Activated T-helper 2 cell treated with anti-CD3 and anti-CD28 coated beads, Interferon-gamma antibody, Interleukin-2, Interleukin-4, amounts not matched to agents 10 μg/mL and 5 μg/mL and 100 μg/mL, durations not matched to agents 14 hours and 24 hours and 36 hours (primary cell): ENCODE measurements at regions not wholly inside any gene's neighbourhood (a gene's known extent, or its start where the extent isn't known, plus 50 kb on each side); places are given as distances from the start of the nearest gene placed in this dataset.
"Not testable (repeated sequence)": the region's sequence is repeated elsewhere in the genome, so short reads cannot be mapped to it uniquely, and the experiment has no call there.

Experiments used
- DNase-seq: peaks from one replicate; pipeline ENCODE4 v3.0.0; 2021; ENCODE audit warnings: low spot score
- H3K27ac Mint-ChIP-seq: one replicate; pipeline ENCODE4 v1.8.0; 2021; ENCODE audit warnings: mixed read lengths
- H3K27me3 Mint-ChIP-seq: one replicate; pipeline ENCODE4 v1.8.0; 2021; ENCODE audit warnings: low read depth, mixed read lengths
- H3K36me3 Mint-ChIP-seq: one replicate; pipeline ENCODE4 v1.8.0; 2021; ENCODE audit warnings: low read depth, mixed read lengths
- H3K4me1 Mint-ChIP-seq: one replicate; pipeline ENCODE4 v1.8.0; 2021; ENCODE audit warnings: low read depth, mixed read lengths
- H3K4me3 Mint-ChIP-seq: one replicate; pipeline ENCODE4 v1.8.0; 2021; ENCODE audit warnings: low read depth, mild to moderate bottlenecking, moderate library complexity, mixed read lengths
- H3K9me3 Mint-ChIP-seq: one replicate; pipeline ENCODE4 v1.8.0; 2021; ENCODE audit warnings: mixed read lengths
- intact Hi-C: fragments of 100-400 bp; cut with micrococcal nuclease; formaldehyde crosslinking; loops from one replicate; pipeline ENCODE4 v1.15.1; 2023

GRCh38 chr6:97347111-97347510 lies 64.1 kb upstream of the MMS22L start:
- Mint-ChIP-seq H3K9me3 (no peaks in the 10 kb centered on the region), H3K36me3 (no peaks in the 10 kb centered on the region), H3K4me3 (no peak overlapping the region), H3K4me1 (no peaks in the 10 kb centered on the region), H3K27me3 (peaks cover 8% of the 10 kb centered on the region), H3K27ac (no peak overlapping the region)
- intact Hi-C loops = no loop called here
- no peak for DNase-seq

GRCh38 chr6:97361286-97361685 lies 78.3 kb upstream of the MMS22L start:
- Mint-ChIP-seq H3K4me1 (no peaks in the 10 kb centered on the region), H3K4me3 (no peak overlapping the region), H3K27ac (no peak overlapping the region), H3K36me3 (no peaks in the 10 kb centered on the region), H3K27me3 (no peaks in the 10 kb centered on the region), H3K9me3 (no peaks in the 10 kb centered on the region)
- intact Hi-C loops = no loop called here
- no peak for DNase-seq

- Mint-ChIP-seq H3K4me1 (no peaks in the 10 kb centered on the region), H3K27me3 (no peaks in the 10 kb centered on the region)
- intact Hi-C loops = no loop called here
Observed at GRCh38 chr6:97364327-97364726, 81.3 kb upstream of the MMS22L start.

GRCh38 chr6:97382071-97382470 lies 99.1 kb upstream of the MMS22L start:
- DNase-seq, H3K27ac Mint-ChIP-seq, H3K9me3 Mint-ChIP-seq, H3K4me3 Mint-ChIP-seq, intact Hi-C loops, H3K4me1 Mint-ChIP-seq, H3K36me3 Mint-ChIP-seq, H3K27me3 Mint-ChIP-seq: not testable (repeated sequence)

More at GRCh38 chr6:97364327-97364726, 81.3 kb upstream of the MMS22L start:
- no peak for DNase-seq
- Mint-ChIP-seq H3K36me3 (no peaks in the 10 kb centered on the region), H3K4me3 (no peak overlapping the region), H3K27ac (no peak overlapping the region), H3K9me3 (no peaks in the 10 kb centered on the region)

- Mint-ChIP-seq H3K27me3 (peaks cover 10% of the 10 kb centered on the region), H3K9me3 (no peaks in the 10 kb centered on the region), H3K4me3 (no peak overlapping the region), H3K4me1 (no peaks in the 10 kb centered on the region), H3K27ac (no peak overlapping the region), H3K36me3 (no peaks in the 10 kb centered on the region)
- intact Hi-C loops = loop anchor here (10.0 kb wide), 1 partner anchor 768 kb away; no protein-coding TSS in a partner anchor
- DNase-seq = no peak
Observed at GRCh38 chr6:97392735-97393134, 109.7 kb upstream of the MMS22L start.

GRCh38 chr6:97394160-97394748 lies 111.2 kb upstream of the MMS22L start:
- intact Hi-C loops = loop anchor here (1.0 to 10.0 kb wide), 3 partner anchors 208 to 769 kb away; no protein-coding TSS in a partner anchor
- no peak overlapping the region for H3K4me3 Mint-ChIP-seq
- no peaks in the 10 kb centered on the region for H3K4me1 Mint-ChIP-seq
- H3K36me3 Mint-ChIP-seq = no peaks in the 10 kb centered on the region
- peak; percentile 10 for DNase-seq
- no peaks in the 10 kb centered on the region for H3K9me3 Mint-ChIP-seq
- H3K27ac Mint-ChIP-seq = no peak overlapping the region
- H3K27me3 Mint-ChIP-seq = peaks cover 10% of the 10 kb centered on the region

GRCh38 chr6:97396880-97397279 lies 113.9 kb upstream of the MMS22L start:
- Mint-ChIP-seq H3K9me3 (no peaks in the 10 kb centered on the region), H3K4me3 (no peak overlapping the region), H3K4me1 (no peaks in the 10 kb centered on the region), H3K27ac (no peak overlapping the region), H3K27me3 (peaks cover 10% of the 10 kb centered on the region), H3K36me3 (no peaks in the 10 kb centered on the region)
- DNase-seq = no peak
- intact Hi-C loops = loop anchor here (10.0 kb wide), 1 partner anchor 772 kb away; no protein-coding TSS in a partner anchor

- H3K4me3 Mint-ChIP-seq = no peak overlapping the region
- H3K27me3 Mint-ChIP-seq = peaks cover 5% of the 10 kb centered on the region
- H3K4me1 Mint-ChIP-seq = no peaks in the 10 kb centered on the region
- H3K36me3 Mint-ChIP-seq = no peaks in the 10 kb centered on the region
- no peaks in the 10 kb centered on the region for H3K9me3 Mint-ChIP-seq
- DNase-seq = no peak
- intact Hi-C loops = loop anchor here (10.0 kb wide), 1 partner anchor 774 kb away; no protein-coding TSS in a partner anchor
- no peak overlapping the region for H3K27ac Mint-ChIP-seq
Observed at GRCh38 chr6:97399208-97399607, 116.2 kb upstream of the MMS22L start.

GRCh38 chr6:97401533-97401932 lies 118.5 kb upstream of the MMS22L start:
- Mint-ChIP-seq H3K4me1 (no peaks in the 10 kb centered on the region), H3K27ac (no peak overlapping the region), H3K9me3 (no peaks in the 10 kb centered on the region), H3K4me3 (no peak overlapping the region), H3K27me3 (peaks cover 9% of the 10 kb centered on the region), H3K36me3 (no peaks in the 10 kb centered on the region)
- no peak for DNase-seq
- intact Hi-C loops = no loop called here

GRCh38 chr6:97405818-97406409 lies 122.9 kb upstream of the MMS22L start:
- no peak for DNase-seq
- H3K4me3 Mint-ChIP-seq = no peak overlapping the region
- H3K4me1 Mint-ChIP-seq = no peaks in the 10 kb centered on the region
- intact Hi-C loops = no loop called here
- peaks cover 10% of the 10 kb centered on the region for H3K27me3 Mint-ChIP-seq
- no peaks in the 10 kb centered on the region for H3K9me3 Mint-ChIP-seq
- no peaks in the 10 kb centered on the region for H3K36me3 Mint-ChIP-seq
- H3K27ac Mint-ChIP-seq = no peak overlapping the region

GRCh38 chr6:97406633-97407032 lies 123.6 kb upstream of the MMS22L start:
- no peaks in the 10 kb centered on the region for H3K9me3 Mint-ChIP-seq
- intact Hi-C loops = no loop called here
- DNase-seq = no peak
- no peaks in the 10 kb centered on the region for H3K36me3 Mint-ChIP-seq
- H3K27me3 Mint-ChIP-seq = peaks cover 10% of the 10 kb centered on the region
- no peaks in the 10 kb centered on the region for H3K4me1 Mint-ChIP-seq
- H3K4me3 Mint-ChIP-seq = no peak overlapping the region
- H3K27ac Mint-ChIP-seq = no peak overlapping the region

GRCh38 chr6:97411610-97412009 lies 128.6 kb upstream of the MMS22L start:
- DNase-seq = no peak
- Mint-ChIP-seq H3K4me3 (no peak overlapping the region), H3K4me1 (no peaks in the 10 kb centered on the region), H3K9me3 (no peaks in the 10 kb centered on the region), H3K27ac (no peak overlapping the region), H3K36me3 (no peaks in the 10 kb centered on the region), H3K27me3 (peaks cover 6% of the 10 kb centered on the region)
- intact Hi-C loops = no loop called here

GRCh38 chr6:97412511-97412910 lies 129.5 kb upstream of the MMS22L start:
- intact Hi-C loops = no loop called here
- no peaks in the 10 kb centered on the region for H3K36me3 Mint-ChIP-seq
- H3K9me3 Mint-ChIP-seq = no peaks in the 10 kb centered on the region
- no peak for DNase-seq
- H3K4me3 Mint-ChIP-seq = no peak overlapping the region
- peaks cover 5% of the 10 kb centered on the region for H3K27me3 Mint-ChIP-seq
- no peak overlapping the region for H3K27ac Mint-ChIP-seq
- H3K4me1 Mint-ChIP-seq = no peaks in the 10 kb centered on the region
